WTC11 (cell line): ENCODE measurements at regions not wholly inside any gene's neighbourhood (a gene's known extent, or its start where the extent isn't known, plus 50 kb on each side); places are given as distances from the start of the nearest gene placed in this dataset.

Experiments used
- ATAC-seq: fragments of 200-7000 bp; cut with Tn5 transposase; 2 replicates; pipeline ENCODE4 v1.10.0; 2021; ENCODE audit warnings: mild to moderate bottlenecking, moderate library complexity
- CTCF ChIA-PET: fragments of 300-600 bp; sonication (Branson Sonifier 250); formaldehyde crosslinking; loops from one replicate; lab custom pipeline; 2021; ENCODE audit warnings: antibody characterized with exemption; lab: Charles Lee
- POLR2A ChIA-PET: fragments of 350-600 bp; sonication (Branson Sonifier 250); formaldehyde crosslinking; loops from one replicate; lab custom pipeline; 2021; ENCODE audit warnings: antibody characterized with exemption; lab: Charles Lee
- DNase-seq: peaks from one replicate; pipeline ENCODE4 v3.0.0; 2021; ENCODE audit warnings: low spot score
- H3K27ac Mint-ChIP-seq: 2 replicates; pipeline ENCODE4 v1.8.0; 2021; ENCODE audit warnings: mixed read lengths
- H3K27me3 Mint-ChIP-seq: 2 replicates; pipeline ENCODE4 v1.8.0; 2021; ENCODE audit warnings: low read depth, mild to moderate bottlenecking, moderate library complexity, mixed read lengths
- H3K36me3 Mint-ChIP-seq: 2 replicates; pipeline ENCODE4 v1.8.0; 2021; ENCODE audit warnings: mixed read lengths
- H3K4me1 Mint-ChIP-seq: 2 replicates; pipeline ENCODE4 v1.8.0; 2022; ENCODE audit warnings: mixed read lengths
- H3K4me3 Mint-ChIP-seq: 2 replicates; pipeline ENCODE4 v1.8.0; 2021; ENCODE audit warnings: mild to moderate bottlenecking, moderate library complexity, mixed read lengths
- H3K9me3 Mint-ChIP-seq: 2 replicates; pipeline ENCODE4 v1.8.0; 2021; ENCODE audit warnings: mixed read lengths
- FOXJ3 ChIP-seq: sonication (generic); formaldehyde crosslinking; IDR thresholded peaks from 2 replicates; pipeline ENCODE4 v1.9.0; 2021; ENCODE audit warnings: missing genetic modification reagents, mild to moderate bottlenecking, borderline replicate concordance
- HMGA2 ChIP-seq: fragments of 250-450 bp; sonication (Bioruptor Pico); IDR thresholded peaks from 2 replicates; pipeline ENCODE4 v1.4.0; 2021; ENCODE audit warnings: mild to moderate bottlenecking, moderate library complexity
- IRF2 ChIP-seq: sonication (generic); formaldehyde crosslinking; IDR thresholded peaks from 2 replicates; pipeline ENCODE4 v1.8.0; 2022; ENCODE audit warnings: low read depth, missing genetic modification reagents, borderline replicate concordance
- JUN ChIP-seq: sonication (generic); formaldehyde crosslinking; IDR thresholded peaks from 2 replicates; pipeline ENCODE4 v1.8.0; 2023; ENCODE audit warnings: mild to moderate bottlenecking, missing genetic modification reagents
- MYBL2 ChIP-seq: sonication (generic); formaldehyde crosslinking; IDR thresholded peaks from 2 replicates; pipeline ENCODE4 v1.8.1; 2023; ENCODE audit warnings: mild to moderate bottlenecking, moderate library complexity, missing genetic modification reagents
- NR2C2 ChIP-seq: sonication (generic); formaldehyde crosslinking; IDR thresholded peaks from 2 replicates; pipeline ENCODE4 v1.8.0; 2022; ENCODE audit warnings: mild to moderate bottlenecking, missing genetic modification reagents
- SMAD4 ChIP-seq: sonication (generic); formaldehyde crosslinking; IDR thresholded peaks from 2 replicates; pipeline ENCODE4 v1.8.0; 2022; ENCODE audit warnings: mild to moderate bottlenecking, missing genetic modification reagents
- ZNF121 ChIP-seq: sonication (generic); formaldehyde crosslinking; IDR thresholded peaks from 2 replicates; pipeline ENCODE4 v1.8.0; 2023; ENCODE audit warnings: missing genetic modification reagents
- ZNF138 ChIP-seq: sonication (generic); formaldehyde crosslinking; conservative IDR thresholded peaks from 2 replicates; pipeline ENCODE4 v1.8.1; 2022; ENCODE audit warnings: mild to moderate bottlenecking, moderate library complexity, missing genetic modification reagents
- TF ChIP-seq, protein P1 (sequence below): sonication (generic); formaldehyde crosslinking; IDR thresholded peaks from 2 replicates; pipeline ENCODE4 v1.8.1; 2022; ENCODE audit warnings: low read depth, mild to moderate bottlenecking, moderate library complexity, missing genetic modification reagents, borderline replicate concordance
- TF ChIP-seq, protein P2 (sequence below): sonication (generic); formaldehyde crosslinking; IDR thresholded peaks from 2 replicates; pipeline ENCODE4 v1.8.0; 2022; ENCODE audit warnings: mild to moderate bottlenecking, missing genetic modification reagents
- TF ChIP-seq, protein P3 (sequence below): sonication (generic); formaldehyde crosslinking; IDR thresholded peaks from 2 replicates; pipeline ENCODE4 v1.8.1; 2022; ENCODE audit warnings: low read depth, missing genetic modification reagents, borderline replicate concordance
- TF ChIP-seq, protein P4 (sequence below): sonication (generic); formaldehyde crosslinking; IDR thresholded peaks from 2 replicates; pipeline ENCODE4 v1.8.0; 2023; ENCODE audit warnings: missing genetic modification reagents
- TF ChIP-seq, protein P5 (sequence below): fragments of 250-450 bp; sonication (Bioruptor Pico); IDR thresholded peaks from 2 replicates; pipeline ENCODE4 v1.9.0; 2021; ENCODE audit warnings: mild to moderate bottlenecking, borderline replicate concordance
- TF ChIP-seq, protein P6 (sequence below): sonication (generic); formaldehyde crosslinking; conservative IDR thresholded peaks from 2 replicates; pipeline ENCODE4 v1.8.1; 2023; ENCODE audit warnings: mild to moderate bottlenecking, low read depth, missing genetic modification reagents, moderate library complexity
- TF ChIP-seq, protein P7 (sequence below): sonication (generic); formaldehyde crosslinking; IDR thresholded peaks from 2 replicates; pipeline ENCODE4 v1.8.0; 2023; ENCODE audit warnings: mild to moderate bottlenecking, missing genetic modification reagents
- TF ChIP-seq, protein P8 (sequence below): sonication (generic); formaldehyde crosslinking; IDR thresholded peaks from 2 replicates; pipeline ENCODE4 v1.8.0; 2022; ENCODE audit warnings: mild to moderate bottlenecking, missing genetic modification reagents

DNA sequence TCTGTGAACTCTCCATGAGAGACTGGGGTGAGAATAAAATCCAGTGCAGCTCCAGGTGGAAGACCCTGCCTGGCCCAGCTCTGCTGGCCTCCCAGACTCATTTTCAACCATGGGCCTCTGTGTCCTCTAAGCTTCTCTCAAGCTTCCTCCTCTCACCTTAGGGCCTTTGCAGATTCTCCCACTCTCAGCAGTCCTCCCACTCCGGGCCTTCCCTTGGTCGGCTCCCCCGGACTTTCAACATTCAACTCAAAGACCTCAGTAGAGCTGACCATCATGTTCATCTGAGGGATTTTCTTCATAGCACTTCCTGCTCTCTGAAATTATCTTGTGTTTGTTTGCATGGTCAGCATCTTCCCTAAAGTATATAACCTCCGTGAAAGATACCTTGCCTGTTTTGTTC, 370.5 kb upstream of the ZNF507 start (continued):
- TF ChIP-seq, protein P1, sequence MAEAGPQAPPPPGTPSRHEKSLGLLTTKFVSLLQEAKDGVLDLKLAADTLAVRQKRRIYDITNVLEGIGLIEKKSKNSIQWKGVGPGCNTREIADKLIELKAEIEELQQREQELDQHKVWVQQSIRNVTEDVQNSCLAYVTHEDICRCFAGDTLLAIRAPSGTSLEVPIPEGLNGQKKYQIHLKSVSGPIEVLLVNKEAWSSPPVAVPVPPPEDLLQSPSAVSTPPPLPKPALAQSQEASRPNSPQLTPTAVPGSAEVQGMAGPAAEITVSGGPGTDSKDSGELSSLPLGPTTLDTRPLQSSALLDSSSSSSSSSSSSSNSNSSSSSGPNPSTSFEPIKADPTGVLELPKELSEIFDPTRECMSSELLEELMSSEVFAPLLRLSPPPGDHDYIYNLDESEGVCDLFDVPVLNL, result no peak

DNA sequence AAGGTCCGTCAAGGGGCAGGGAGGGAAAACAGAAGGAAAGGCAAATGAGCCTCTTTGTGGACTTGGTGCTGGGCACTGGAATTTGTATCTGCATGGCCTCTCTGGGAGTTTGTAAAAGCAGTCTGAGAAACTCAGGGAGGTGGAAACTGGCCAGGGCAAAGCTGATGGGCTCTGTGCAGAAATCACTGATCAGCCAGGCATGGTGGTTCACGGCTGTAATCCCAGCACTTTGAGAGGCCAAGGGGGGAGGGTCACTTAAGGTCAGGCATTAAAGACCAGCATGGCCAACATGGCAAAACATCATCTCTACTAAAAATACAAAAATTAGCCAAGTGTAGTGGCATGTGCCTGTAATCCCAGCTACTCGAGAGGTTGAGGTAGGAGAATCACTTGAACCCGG, 369.9 kb upstream of the ZNF507 start:
- Mint-ChIP-seq H3K27ac (no peak overlapping the region), H3K36me3 (no peaks in the 10 kb centered on the region), H3K4me3 (no peak overlapping the region), H3K9me3 (no peaks in the 10 kb centered on the region), H3K27me3 (no peaks in the 10 kb centered on the region; the same call in 1 of the 2 replicates), H3K4me1 (0 out of 2 replicates have a peak, but pooled peaks cover 2% of the 10 kb centered on the region)
- CTCF ChIA-PET, result no interaction called here
- DNase-seq (no peak), ATAC-seq (no peak)
- TF ChIP-seq, protein P2, sequence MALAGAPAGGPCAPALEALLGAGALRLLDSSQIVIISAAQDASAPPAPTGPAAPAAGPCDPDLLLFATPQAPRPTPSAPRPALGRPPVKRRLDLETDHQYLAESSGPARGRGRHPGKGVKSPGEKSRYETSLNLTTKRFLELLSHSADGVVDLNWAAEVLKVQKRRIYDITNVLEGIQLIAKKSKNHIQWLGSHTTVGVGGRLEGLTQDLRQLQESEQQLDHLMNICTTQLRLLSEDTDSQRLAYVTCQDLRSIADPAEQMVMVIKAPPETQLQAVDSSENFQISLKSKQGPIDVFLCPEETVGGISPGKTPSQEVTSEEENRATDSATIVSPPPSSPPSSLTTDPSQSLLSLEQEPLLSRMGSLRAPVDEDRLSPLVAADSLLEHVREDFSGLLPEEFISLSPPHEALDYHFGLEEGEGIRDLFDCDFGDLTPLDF (CRISPR knock-in tag), result no peak
- TF ChIP-seq FOXJ3 (CRISPR knock-in tag) (no peak), HMGA2 (CRISPR knock-in tag) (no peak), JUN (CRISPR knock-in tag) (no peak)
- TF ChIP-seq, protein P3, sequence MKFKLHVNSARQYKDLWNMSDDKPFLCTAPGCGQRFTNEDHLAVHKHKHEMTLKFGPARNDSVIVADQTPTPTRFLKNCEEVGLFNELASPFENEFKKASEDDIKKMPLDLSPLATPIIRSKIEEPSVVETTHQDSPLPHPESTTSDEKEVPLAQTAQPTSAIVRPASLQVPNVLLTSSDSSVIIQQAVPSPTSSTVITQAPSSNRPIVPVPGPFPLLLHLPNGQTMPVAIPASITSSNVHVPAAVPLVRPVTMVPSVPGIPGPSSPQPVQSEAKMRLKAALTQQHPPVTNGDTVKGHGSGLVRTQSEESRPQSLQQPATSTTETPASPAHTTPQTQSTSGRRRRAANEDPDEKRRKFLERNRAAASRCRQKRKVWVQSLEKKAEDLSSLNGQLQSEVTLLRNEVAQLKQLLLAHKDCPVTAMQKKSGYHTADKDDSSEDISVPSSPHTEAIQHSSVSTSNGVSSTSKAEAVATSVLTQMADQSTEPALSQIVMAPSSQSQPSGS (CRISPR knock-in tag), result no peak
- TF ChIP-seq, protein P4, sequence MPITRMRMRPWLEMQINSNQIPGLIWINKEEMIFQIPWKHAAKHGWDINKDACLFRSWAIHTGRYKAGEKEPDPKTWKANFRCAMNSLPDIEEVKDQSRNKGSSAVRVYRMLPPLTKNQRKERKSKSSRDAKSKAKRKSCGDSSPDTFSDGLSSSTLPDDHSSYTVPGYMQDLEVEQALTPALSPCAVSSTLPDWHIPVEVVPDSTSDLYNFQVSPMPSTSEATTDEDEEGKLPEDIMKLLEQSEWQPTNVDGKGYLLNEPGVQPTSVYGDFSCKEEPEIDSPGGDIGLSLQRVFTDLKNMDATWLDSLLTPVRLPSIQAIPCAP, result no peak
- POLR2A ChIA-PET, result no interaction called here

DNA sequence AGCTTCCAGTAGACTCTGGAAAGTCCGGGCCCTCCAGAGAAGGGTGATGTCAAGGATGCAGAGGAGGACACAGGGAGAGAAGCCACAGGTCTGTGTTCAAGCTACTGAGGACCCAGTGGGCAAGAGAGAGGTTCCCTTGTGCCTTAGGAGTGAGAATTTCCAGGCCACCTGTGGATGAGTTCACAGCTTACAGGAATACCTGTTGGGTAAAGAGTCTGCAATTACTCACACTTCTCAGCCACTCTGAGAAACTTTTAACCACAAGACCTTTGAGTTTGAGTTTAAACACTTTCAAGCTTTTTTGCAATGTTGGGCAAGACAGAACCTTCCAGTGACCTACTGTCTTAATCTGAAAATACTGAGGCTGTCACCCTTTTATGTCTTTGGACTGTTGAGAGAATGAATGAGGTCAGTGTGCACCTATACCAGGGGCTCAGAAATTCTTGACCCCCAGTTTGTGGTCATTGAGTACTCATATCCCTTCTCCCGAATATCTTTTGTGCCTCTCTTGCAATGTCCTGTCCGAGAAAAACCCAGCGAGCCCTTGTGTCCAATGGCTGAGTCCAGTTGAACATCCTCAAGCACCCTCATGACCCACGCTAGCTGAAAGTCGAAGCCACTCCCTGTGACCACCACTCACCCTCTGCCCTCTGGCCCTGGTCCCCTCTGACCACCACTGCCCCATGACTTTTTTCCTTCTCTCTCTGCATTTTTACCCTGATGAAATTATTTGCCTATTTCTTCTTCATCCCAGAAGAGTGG, 368.5 kb upstream of the ZNF507 start:
- ATAC-seq (no peak), DNase-seq (no peak)
- H3K27me3 Mint-ChIP-seq, result no peaks in the 10 kb centered on the region; the same call in 1 of the 2 replicates
- CTCF ChIA-PET, result no interaction called here
- 0 out of 2 replicates have a peak, but pooled peaks cover 2% of the 10 kb centered on the region for H3K4me1 Mint-ChIP-seq
- no peaks in the 10 kb centered on the region for H3K9me3 Mint-ChIP-seq
- POLR2A ChIA-PET, result no interaction called here
- no peak overlapping the region for H3K27ac Mint-ChIP-seq
- no peaks in the 10 kb centered on the region for H3K36me3 Mint-ChIP-seq
- H3K4me3 Mint-ChIP-seq, result no peak overlapping the region
- no peak for TF ChIP-seq IRF2
- no peak for TF ChIP-seq NR2C2
- TF ChIP-seq, protein P5, sequence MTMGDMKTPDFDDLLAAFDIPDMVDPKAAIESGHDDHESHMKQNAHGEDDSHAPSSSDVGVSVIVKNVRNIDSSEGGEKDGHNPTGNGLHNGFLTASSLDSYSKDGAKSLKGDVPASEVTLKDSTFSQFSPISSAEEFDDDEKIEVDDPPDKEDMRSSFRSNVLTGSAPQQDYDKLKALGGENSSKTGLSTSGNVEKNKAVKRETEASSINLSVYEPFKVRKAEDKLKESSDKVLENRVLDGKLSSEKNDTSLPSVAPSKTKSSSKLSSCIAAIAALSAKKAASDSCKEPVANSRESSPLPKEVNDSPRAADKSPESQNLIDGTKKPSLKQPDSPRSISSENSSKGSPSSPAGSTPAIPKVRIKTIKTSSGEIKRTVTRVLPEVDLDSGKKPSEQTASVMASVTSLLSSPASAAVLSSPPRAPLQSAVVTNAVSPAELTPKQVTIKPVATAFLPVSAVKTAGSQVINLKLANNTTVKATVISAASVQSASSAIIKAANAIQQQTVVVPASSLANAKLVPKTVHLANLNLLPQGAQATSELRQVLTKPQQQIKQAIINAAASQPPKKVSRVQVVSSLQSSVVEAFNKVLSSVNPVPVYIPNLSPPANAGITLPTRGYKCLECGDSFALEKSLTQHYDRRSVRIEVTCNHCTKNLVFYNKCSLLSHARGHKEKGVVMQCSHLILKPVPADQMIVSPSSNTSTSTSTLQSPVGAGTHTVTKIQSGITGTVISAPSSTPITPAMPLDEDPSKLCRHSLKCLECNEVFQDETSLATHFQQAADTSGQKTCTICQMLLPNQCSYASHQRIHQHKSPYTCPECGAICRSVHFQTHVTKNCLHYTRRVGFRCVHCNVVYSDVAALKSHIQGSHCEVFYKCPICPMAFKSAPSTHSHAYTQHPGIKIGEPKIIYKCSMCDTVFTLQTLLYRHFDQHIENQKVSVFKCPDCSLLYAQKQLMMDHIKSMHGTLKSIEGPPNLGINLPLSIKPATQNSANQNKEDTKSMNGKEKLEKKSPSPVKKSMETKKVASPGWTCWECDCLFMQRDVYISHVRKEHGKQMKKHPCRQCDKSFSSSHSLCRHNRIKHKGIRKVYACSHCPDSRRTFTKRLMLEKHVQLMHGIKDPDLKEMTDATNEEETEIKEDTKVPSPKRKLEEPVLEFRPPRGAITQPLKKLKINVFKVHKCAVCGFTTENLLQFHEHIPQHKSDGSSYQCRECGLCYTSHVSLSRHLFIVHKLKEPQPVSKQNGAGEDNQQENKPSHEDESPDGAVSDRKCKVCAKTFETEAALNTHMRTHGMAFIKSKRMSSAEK, result no peak
- TF ChIP-seq, protein P6, sequence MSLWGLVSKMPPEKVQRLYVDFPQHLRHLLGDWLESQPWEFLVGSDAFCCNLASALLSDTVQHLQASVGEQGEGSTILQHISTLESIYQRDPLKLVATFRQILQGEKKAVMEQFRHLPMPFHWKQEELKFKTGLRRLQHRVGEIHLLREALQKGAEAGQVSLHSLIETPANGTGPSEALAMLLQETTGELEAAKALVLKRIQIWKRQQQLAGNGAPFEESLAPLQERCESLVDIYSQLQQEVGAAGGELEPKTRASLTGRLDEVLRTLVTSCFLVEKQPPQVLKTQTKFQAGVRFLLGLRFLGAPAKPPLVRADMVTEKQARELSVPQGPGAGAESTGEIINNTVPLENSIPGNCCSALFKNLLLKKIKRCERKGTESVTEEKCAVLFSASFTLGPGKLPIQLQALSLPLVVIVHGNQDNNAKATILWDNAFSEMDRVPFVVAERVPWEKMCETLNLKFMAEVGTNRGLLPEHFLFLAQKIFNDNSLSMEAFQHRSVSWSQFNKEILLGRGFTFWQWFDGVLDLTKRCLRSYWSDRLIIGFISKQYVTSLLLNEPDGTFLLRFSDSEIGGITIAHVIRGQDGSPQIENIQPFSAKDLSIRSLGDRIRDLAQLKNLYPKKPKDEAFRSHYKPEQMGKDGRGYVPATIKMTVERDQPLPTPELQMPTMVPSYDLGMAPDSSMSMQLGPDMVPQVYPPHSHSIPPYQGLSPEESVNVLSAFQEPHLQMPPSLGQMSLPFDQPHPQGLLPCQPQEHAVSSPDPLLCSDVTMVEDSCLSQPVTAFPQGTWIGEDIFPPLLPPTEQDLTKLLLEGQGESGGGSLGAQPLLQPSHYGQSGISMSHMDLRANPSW (CRISPR knock-in tag), result no peak
- TF ChIP-seq, protein P7, sequence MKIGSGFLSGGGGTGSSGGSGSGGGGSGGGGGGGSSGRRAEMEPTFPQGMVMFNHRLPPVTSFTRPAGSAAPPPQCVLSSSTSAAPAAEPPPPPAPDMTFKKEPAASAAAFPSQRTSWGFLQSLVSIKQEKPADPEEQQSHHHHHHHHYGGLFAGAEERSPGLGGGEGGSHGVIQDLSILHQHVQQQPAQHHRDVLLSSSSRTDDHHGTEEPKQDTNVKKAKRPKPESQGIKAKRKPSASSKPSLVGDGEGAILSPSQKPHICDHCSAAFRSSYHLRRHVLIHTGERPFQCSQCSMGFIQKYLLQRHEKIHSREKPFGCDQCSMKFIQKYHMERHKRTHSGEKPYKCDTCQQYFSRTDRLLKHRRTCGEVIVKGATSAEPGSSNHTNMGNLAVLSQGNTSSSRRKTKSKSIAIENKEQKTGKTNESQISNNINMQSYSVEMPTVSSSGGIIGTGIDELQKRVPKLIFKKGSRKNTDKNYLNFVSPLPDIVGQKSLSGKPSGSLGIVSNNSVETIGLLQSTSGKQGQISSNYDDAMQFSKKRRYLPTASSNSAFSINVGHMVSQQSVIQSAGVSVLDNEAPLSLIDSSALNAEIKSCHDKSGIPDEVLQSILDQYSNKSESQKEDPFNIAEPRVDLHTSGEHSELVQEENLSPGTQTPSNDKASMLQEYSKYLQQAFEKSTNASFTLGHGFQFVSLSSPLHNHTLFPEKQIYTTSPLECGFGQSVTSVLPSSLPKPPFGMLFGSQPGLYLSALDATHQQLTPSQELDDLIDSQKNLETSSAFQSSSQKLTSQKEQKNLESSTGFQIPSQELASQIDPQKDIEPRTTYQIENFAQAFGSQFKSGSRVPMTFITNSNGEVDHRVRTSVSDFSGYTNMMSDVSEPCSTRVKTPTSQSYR (CRISPR knock-in tag), result no peak
- no peak for TF ChIP-seq SMAD4
- TF ChIP-seq JUN (CRISPR knock-in tag), result no peak
- TF ChIP-seq MYBL2 (CRISPR knock-in tag), result no peak
- no peak for TF ChIP-seq ZNF138 (CRISPR knock-in tag)
- TF ChIP-seq, protein P8, sequence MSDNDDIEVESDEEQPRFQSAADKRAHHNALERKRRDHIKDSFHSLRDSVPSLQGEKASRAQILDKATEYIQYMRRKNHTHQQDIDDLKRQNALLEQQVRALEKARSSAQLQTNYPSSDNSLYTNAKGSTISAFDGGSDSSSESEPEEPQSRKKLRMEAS, result no peak
- no peak for TF ChIP-seq ZNF121 (CRISPR knock-in tag)
